Endothelial cell of umbilical vein (primary cell): ENCODE measurements at regions not wholly inside any gene's neighbourhood (a gene's known extent, or its start where the extent isn't known, plus 50 kb on each side); places are given as distances from the start of the nearest gene placed in this dataset.

Experiments
- BruUV-seq: library from RNA; stranded (reverse); fragments of 400-500 nt; replicated peaks from 2 replicates; lab custom pipeline; 2021; lab: Mats Ljungman, UMichigan
- CTCF ChIA-PET: fragments of 300-600, 350-600 bp; sonication (Branson Sonifier 250); formaldehyde crosslinking; loops from one replicate; lab custom pipeline; 2021; ENCODE audit warnings: antibody characterized with exemption, inconsistent platforms; lab: Charles Lee
- POLR2A ChIA-PET: fragments of 300-600, 350-600 bp; sonication (Branson Sonifier 250); formaldehyde crosslinking; loops from one replicate; lab custom pipeline; 2021; ENCODE audit warnings: antibody characterized with exemption, inconsistent platforms; lab: Charles Lee
- DNase-seq: peaks from one replicate; pipeline ENCODE4 v3.0.0-alpha.2; 2011; ENCODE audit warnings: low read depth, low spot score
- FAIRE-seq: peaks from 2 replicates; lab custom pipeline; 2011; peaks lifted over from hg19 to GRCh38; lab: Jason Lieb, UNC
- H2AFZ ChIP-seq: 2 replicates; pipeline ENCODE4 v1.6.0; 2012; ENCODE audit warnings: low read depth, low read length, control low read depth, inconsistent platforms
- H3K27ac ChIP-seq: 2 replicates; pipeline ENCODE4 v1.5.1; 2011; ENCODE audit warnings: low read depth, mild to moderate bottlenecking, control low read depth, low read length, moderate library complexity; ENCODE audit not compliant: insufficient read depth
- H3K27me3 ChIP-seq, 2 experiments: 2 replicates each; pipeline versions ENCODE4 v1.6.0 to v1.6.1; 2011; ENCODE audit warnings: low read length in 2 of 2, mixed read lengths in 1 of 2; ENCODE audit not compliant: control insufficient read depth in 2 of 2, insufficient read depth in 2 of 2
- H3K36me3 ChIP-seq, 2 experiments: 2 replicates in 1 of 2; 3 replicates in 1 of 2; pipeline ENCODE4 v1.5.1; 2011; ENCODE audit warnings: low read length in 2 of 2, mild to moderate bottlenecking in 1 of 2, moderate library complexity in 1 of 2; ENCODE audit not compliant: control insufficient read depth in 2 of 2, insufficient read depth in 2 of 2; ENCODE audit errors: extremely low read depth in 1 of 2
- H3K4me1 ChIP-seq: 3 replicates; pipeline ENCODE4 v1.5.1; 2011; ENCODE audit warnings: mild to moderate bottlenecking, low read length; ENCODE audit not compliant: control insufficient read depth, insufficient read depth; ENCODE audit errors: extremely low read depth
- H3K4me2 ChIP-seq: 2 replicates; pipeline ENCODE4 v1.6.1; 2011; ENCODE audit warnings: low read length, control low read depth, mixed read lengths; ENCODE audit not compliant: insufficient read depth
- H3K4me3 ChIP-seq, 3 experiments: fragments of 200-600 bp in 1 of 3; sonication (generic), shearing (Covaris generic) in 1 of 3; replicated peaks in 1 of 3; 2 replicates each; pipeline ENCODE4 v1.5.1; 2011 to 2016; ENCODE audit warnings: control low read depth in 3 of 3, low read length in 3 of 3, mild to moderate bottlenecking in 2 of 3, inconsistent platforms in 1 of 3, low read depth in 1 of 3, moderate library complexity in 1 of 3; ENCODE audit not compliant: insufficient read depth in 1 of 3
- H3K79me2 ChIP-seq: 2 replicates; pipeline ENCODE4 v1.6.0; 2012; ENCODE audit warnings: low read length, inconsistent platforms; ENCODE audit not compliant: control insufficient read depth, insufficient read depth
- H3K9ac ChIP-seq: replicated peaks from 2 replicates; pipeline ENCODE3; 2011; ENCODE audit warnings: low read length, control low read depth; ENCODE audit not compliant: insufficient read depth; ENCODE audit errors: extremely low read depth
- H3K9me1 ChIP-seq: replicated peaks from 3 replicates; pipeline ENCODE4 v1.6.0; 2011; ENCODE audit warnings: mild to moderate bottlenecking, low read length; ENCODE audit not compliant: control insufficient read depth, insufficient read depth; ENCODE audit errors: extremely low read depth
- H3K9me3 ChIP-seq: replicated peaks from 2 replicates; pipeline ENCODE4 v1.5.1; 2012; ENCODE audit warnings: low read length, inconsistent platforms; ENCODE audit not compliant: control insufficient read depth, insufficient read depth
- H4K20me1 ChIP-seq: replicated peaks from 2 replicates; pipeline ENCODE3; 2011; ENCODE audit warnings: mild to moderate bottlenecking, low read length; ENCODE audit not compliant: control insufficient read depth, insufficient read depth; ENCODE audit errors: extremely low read depth
- CTCF ChIP-seq, 2 donors: IDR thresholded peaks; 1 replicate in 1 of 2; 2 replicates in 1 of 2; pipeline ENCODE4 v1.5.1; 2011; ENCODE audit warnings: low read length in 2 of 2, mild to moderate bottlenecking in 2 of 2, moderate library complexity in 2 of 2, control low read depth in 1 of 2, inconsistent platforms in 1 of 2, low read depth in 1 of 2; ENCODE audit not compliant: insufficient read depth in 1 of 2; ENCODE audit errors: extremely low read depth in 1 of 2
- EZH2 ChIP-seq: IDR thresholded peaks from 2 replicates; pipeline ENCODE4 v1.6.1; 2012; ENCODE audit warnings: borderline replicate concordance, low read depth, mild to moderate bottlenecking, moderate library complexity, low read length, inconsistent platforms; ENCODE audit not compliant: severe bottlenecking
- FOS ChIP-seq: IDR thresholded peaks from 2 replicates; pipeline ENCODE4 v1.6.1; 2011; ENCODE audit warnings: mild to moderate bottlenecking, low read length, moderate library complexity, borderline replicate concordance; ENCODE audit not compliant: insufficient read depth
- GATA2 ChIP-seq: IDR thresholded peaks from 2 replicates; pipeline ENCODE4 v1.7.0; 2011; ENCODE audit warnings: low read depth, mild to moderate bottlenecking, moderate library complexity, mixed read lengths, low read length; ENCODE audit not compliant: insufficient read length, insufficient read depth
- JUN ChIP-seq: IDR thresholded peaks from 2 replicates; pipeline ENCODE4 v1.6.1; 2011; ENCODE audit warnings: borderline replicate concordance, low read depth; ENCODE audit not compliant: insufficient read length, insufficient read depth
- MAX ChIP-seq: IDR thresholded peaks from 2 replicates; pipeline ENCODE4 v1.6.1; 2011; ENCODE audit not compliant: insufficient read depth, insufficient read length
- MYC ChIP-seq: IDR thresholded peaks from one replicate; pipeline ENCODE4 v1.6.1; 2011; ENCODE audit warnings: mild to moderate bottlenecking, low read depth, low read length
- POLR2A ChIP-seq: IDR thresholded peaks from 2 replicates; pipeline ENCODE4 v1.6.1; 2012; ENCODE audit warnings: low read depth, mild to moderate bottlenecking, control low read depth, low read length
- POLR2AphosphoS5 ChIP-seq: IDR thresholded peaks from 2 replicates; pipeline ENCODE4 v1.6.1; 2012; ENCODE audit warnings: low read depth, mild to moderate bottlenecking, control low read depth, low read length, moderate library complexity; ENCODE audit not compliant: insufficient read depth
- dilution Hi-C: fragments of 300-500 bp; cut with MboI; formaldehyde crosslinking; loops from one replicate; pipeline ENCODE4 v1.15.0; 2019; ENCODE audit warnings: low sequenced_read_pairs; ENCODE audit not compliant: extremely low pct_ligation_motif_present
- intact Hi-C: fragments of 100-400 bp; cut with micrococcal nuclease; formaldehyde crosslinking; loops from one replicate; pipeline ENCODE4 v1.10.0; 2022

DNA sequence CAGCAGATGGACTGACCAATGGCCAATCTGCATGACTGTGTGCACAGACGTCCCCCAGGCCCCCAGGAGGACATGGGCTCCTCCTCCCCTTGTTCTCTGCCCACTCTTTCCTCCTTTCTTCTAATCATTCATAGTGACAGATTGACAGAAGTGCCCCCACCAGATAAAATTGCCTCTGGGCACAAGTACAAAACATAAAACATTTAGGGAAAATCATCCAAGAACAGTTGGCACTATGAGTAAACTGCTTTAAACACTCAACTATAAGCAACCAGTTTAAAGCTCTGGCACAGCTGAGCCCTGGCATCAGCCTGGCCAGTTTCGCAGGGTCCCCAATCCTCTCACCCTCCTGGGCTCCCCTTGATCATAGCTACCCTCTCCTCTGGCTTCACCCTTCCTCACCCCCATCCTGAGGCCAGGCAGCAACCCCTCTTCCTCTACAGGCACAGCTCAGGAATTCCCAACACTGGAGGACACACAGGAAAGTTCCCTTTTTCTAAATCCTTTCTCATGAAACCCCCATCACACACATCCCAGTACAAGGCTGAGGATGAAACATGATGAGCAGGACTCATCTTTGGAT, 232.9 kb downstream of the BUD13 start:
- intact Hi-C loops (no loop called here), dilution Hi-C loops (no loop called here)
- POLR2A ChIA-PET: no interaction called here

More for the DNA sequence above, 232.9 kb downstream of the BUD13 start:
- H3K36me3 ChIP-seq: no peaks in the 10 kb centered on the region
- no peak overlapping the region for H3K4me3 ChIP-seq
- no peaks in the 10 kb centered on the region for H3K9me1 ChIP-seq
- H4K20me1 ChIP-seq: no peaks in the 10 kb centered on the region
- H3K4me2 ChIP-seq: no peak overlapping the region
- no peak for TF ChIP-seq MAX
- no peak for TF ChIP-seq FOS
- TF ChIP-seq GATA2: no peak
- no peak for TF ChIP-seq POLR2A
- TF ChIP-seq POLR2AphosphoS5: no peak
- TF ChIP-seq JUN: no peak
- TF ChIP-seq MYC: no peak
- TF ChIP-seq CTCF (IDR thresholded peaks at IDR 0.05; ENCODE audit: extremely low read depth in 1 of 2, insufficient read depth in 1 of 2, low read depth in 1 of 2, low read length in 2 of 2): no peak
- no peak for TF ChIP-seq EZH2
- H2AFZ ChIP-seq: no peak overlapping the region
- H3K27ac ChIP-seq: no peak overlapping the region
- H3K27me3 ChIP-seq: peaks cover 5 to 6% of the 10 kb centered on the region in 2 experiments
- FAIRE-seq (no peak), DNase-seq (no peak)
- H3K79me2 ChIP-seq: no peaks in the 10 kb centered on the region
- CTCF ChIA-PET: interaction anchor here (2.3 kb wide), 1 partner anchor 26 kb away, joined by 8 read pairs; no protein-coding TSS in a partner anchor
- H3K9ac ChIP-seq: no peak overlapping the region
- no TSS peak for BruUV-seq
- H3K4me1 ChIP-seq: no peaks in the 10 kb centered on the region
- H3K9me3 ChIP-seq: no peaks in the 10 kb centered on the region
